Ishikawa (cell line): ENCODE measurements at regions not wholly inside any gene's neighbourhood (a gene's known extent, or its start where the extent isn't known, plus 50 kb on each side); places are given as distances from the start of the nearest gene placed in this dataset.

Source experiments
- CEBPB ChIP-seq: IDR thresholded peaks from 2 replicates; pipeline ENCODE4 v1.6.1; 2012
- CREB1 ChIP-seq: IDR thresholded peaks from 2 replicates; pipeline ENCODE4 v1.6.1; 2012; ENCODE audit warnings: low read depth
- EGR1 ChIP-seq: IDR thresholded peaks from 2 replicates; pipeline ENCODE4 v1.6.1; 2012
- EP300 ChIP-seq: IDR thresholded peaks from 2 replicates; pipeline ENCODE4 v1.6.1; 2012; ENCODE audit warnings: borderline replicate concordance
- FOXM1 ChIP-seq: IDR thresholded peaks from 2 replicates; pipeline ENCODE4 v1.6.1; 2012; ENCODE audit warnings: low read depth, borderline replicate concordance
- NFIC ChIP-seq: IDR thresholded peaks from 2 replicates; pipeline ENCODE4 v1.6.1; 2012
- RAD21 ChIP-seq: IDR thresholded peaks from 2 replicates; pipeline ENCODE4 v1.6.1; 2012; ENCODE audit warnings: low read depth
- TAF1 ChIP-seq: IDR thresholded peaks from 2 replicates; pipeline ENCODE4 v1.6.1; 2012; ENCODE audit warnings: low read depth, mild to moderate bottlenecking
- TCF12 ChIP-seq: IDR thresholded peaks from 2 replicates; pipeline ENCODE4 v1.6.1; 2012; ENCODE audit warnings: low read depth
- TEAD4 ChIP-seq: IDR thresholded peaks from 2 replicates; pipeline ENCODE4 v1.6.1; 2012
- YY1 ChIP-seq: IDR thresholded peaks from 2 replicates; pipeline ENCODE4 v1.6.1; 2012; ENCODE audit warnings: low read depth
- ZBTB7A ChIP-seq: IDR thresholded peaks from 2 replicates; pipeline ENCODE4 v1.6.1; 2012; ENCODE audit warnings: low read depth
- TF ChIP-seq, protein P1 (sequence below): IDR thresholded peaks from 2 replicates; pipeline ENCODE4 v1.6.1; 2012
- TF ChIP-seq, protein P2 (sequence below): IDR thresholded peaks from 2 replicates; pipeline ENCODE4 v1.6.1; 2012; ENCODE audit warnings: low read depth, mild to moderate bottlenecking
- TF ChIP-seq, protein P3 (sequence below): IDR thresholded peaks from 2 replicates; pipeline ENCODE4 v1.6.1; 2012

DNA sequence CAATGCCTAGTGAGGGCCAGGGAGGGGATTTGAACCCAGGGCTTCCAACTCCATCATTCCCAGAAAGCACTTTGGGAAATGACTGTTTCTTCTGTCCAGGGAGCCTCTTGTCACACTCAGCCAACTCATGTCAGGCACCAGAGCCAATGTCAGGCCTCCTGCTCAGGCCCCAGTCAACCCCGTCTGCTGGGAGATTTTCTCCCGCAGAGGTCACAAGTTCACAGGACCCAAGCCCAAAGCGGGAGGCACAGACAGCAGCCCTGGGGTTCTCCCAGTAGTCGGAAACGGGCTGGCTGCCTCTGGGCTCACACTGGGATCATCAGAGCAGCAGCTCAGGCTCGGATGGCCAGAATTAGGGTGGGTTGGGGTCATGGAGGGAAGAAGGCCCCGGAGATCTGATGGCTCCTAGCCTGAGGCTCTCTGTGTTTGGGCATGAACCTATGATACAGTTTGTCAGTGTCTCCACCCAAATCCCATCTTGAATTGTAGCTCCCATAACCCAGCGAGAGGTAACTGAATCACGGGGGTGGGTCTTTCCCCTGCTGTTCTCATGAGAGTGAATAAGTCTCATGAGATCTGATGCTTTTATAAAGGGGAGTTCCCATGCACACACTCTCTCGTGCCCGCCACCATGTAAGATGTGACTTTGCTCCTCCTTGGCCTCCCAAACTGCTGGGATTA lies 255.5 kb downstream of the PARN start:
- TF ChIP-seq TEAD4 (no peak), NFIC (no peak), CREB1 (no peak), EP300 (no peak), YY1 (no peak), RAD21 (no peak)
- TF ChIP-seq, protein P1, sequence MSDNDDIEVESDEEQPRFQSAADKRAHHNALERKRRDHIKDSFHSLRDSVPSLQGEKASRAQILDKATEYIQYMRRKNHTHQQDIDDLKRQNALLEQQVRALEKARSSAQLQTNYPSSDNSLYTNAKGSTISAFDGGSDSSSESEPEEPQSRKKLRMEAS, result no peak
- TF ChIP-seq, protein P2, sequence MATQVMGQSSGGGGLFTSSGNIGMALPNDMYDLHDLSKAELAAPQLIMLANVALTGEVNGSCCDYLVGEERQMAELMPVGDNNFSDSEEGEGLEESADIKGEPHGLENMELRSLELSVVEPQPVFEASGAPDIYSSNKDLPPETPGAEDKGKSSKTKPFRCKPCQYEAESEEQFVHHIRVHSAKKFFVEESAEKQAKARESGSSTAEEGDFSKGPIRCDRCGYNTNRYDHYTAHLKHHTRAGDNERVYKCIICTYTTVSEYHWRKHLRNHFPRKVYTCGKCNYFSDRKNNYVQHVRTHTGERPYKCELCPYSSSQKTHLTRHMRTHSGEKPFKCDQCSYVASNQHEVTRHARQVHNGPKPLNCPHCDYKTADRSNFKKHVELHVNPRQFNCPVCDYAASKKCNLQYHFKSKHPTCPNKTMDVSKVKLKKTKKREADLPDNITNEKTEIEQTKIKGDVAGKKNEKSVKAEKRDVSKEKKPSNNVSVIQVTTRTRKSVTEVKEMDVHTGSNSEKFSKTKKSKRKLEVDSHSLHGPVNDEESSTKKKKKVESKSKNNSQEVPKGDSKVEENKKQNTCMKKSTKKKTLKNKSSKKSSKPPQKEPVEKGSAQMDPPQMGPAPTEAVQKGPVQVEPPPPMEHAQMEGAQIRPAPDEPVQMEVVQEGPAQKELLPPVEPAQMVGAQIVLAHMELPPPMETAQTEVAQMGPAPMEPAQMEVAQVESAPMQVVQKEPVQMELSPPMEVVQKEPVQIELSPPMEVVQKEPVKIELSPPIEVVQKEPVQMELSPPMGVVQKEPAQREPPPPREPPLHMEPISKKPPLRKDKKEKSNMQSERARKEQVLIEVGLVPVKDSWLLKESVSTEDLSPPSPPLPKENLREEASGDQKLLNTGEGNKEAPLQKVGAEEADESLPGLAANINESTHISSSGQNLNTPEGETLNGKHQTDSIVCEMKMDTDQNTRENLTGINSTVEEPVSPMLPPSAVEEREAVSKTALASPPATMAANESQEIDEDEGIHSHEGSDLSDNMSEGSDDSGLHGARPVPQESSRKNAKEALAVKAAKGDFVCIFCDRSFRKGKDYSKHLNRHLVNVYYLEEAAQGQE, result no peak

DNA sequence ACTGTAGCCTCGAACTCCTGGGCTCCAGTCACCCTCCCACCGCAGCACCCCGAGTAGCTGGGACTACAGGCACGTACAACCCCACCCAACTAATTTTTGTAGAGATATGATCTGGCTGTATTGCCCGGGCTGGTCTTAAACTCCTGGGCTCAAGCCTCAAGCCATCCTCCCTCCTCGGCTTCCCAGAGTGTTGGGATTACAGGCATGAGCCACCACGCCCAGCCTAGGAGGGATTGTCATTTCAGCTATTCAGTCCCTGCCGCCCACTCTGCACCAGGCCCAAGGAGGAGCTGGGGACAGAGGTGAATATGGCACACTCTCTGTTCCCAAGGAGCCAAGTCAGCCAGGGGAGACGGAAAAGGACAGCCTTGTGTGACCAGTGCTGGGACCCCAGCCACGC lies 256.2 kb downstream of the PARN start:
- TF ChIP-seq ZBTB7A (no peak), CREB1 (no peak), TCF12 (no peak), TEAD4 (no peak), TAF1 (no peak), CEBPB (no peak), NFIC (no peak), EP300 (no peak), EGR1 (no peak; the same call in 1 of the 2 replicates), RAD21 (no peak), FOXM1 (no peak)
- TF ChIP-seq, protein P2, result no peak

DNA sequence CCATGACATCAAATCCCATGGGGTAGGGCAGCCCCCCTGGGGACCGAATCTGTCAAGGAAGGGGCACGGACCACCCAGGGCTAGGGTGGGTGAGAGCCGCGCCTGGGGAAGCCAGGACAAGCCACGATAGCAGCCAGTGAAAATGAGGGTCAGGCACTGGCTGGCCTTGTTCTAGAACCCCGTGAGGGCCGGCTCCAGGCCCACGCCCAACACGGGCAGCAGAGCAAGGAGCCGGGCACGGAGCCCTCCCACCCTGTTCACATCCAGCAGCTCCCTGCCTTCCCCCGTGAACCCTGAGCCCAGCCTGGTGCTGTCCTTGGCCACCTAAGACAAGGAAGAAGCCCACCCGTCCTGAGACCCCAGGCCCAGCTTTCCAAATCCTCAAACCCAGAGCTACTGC lies 256.7 kb downstream of the PARN start:
- TF ChIP-seq FOXM1 (no peak), EGR1 (no peak), YY1 (no peak), TAF1 (no peak), NFIC (no peak), CEBPB (no peak), TCF12 (no peak), CREB1 (no peak), RAD21 (no peak), TEAD4 (no peak), EP300 (no peak), ZBTB7A (no peak)
- TF ChIP-seq, protein P3, sequence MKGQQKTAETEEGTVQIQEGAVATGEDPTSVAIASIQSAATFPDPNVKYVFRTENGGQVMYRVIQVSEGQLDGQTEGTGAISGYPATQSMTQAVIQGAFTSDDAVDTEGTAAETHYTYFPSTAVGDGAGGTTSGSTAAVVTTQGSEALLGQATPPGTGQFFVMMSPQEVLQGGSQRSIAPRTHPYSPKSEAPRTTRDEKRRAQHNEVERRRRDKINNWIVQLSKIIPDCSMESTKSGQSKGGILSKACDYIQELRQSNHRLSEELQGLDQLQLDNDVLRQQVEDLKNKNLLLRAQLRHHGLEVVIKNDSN, result no peak
- TF ChIP-seq, protein P1, result no peak
- TF ChIP-seq, protein P2, result no peak

DNA sequence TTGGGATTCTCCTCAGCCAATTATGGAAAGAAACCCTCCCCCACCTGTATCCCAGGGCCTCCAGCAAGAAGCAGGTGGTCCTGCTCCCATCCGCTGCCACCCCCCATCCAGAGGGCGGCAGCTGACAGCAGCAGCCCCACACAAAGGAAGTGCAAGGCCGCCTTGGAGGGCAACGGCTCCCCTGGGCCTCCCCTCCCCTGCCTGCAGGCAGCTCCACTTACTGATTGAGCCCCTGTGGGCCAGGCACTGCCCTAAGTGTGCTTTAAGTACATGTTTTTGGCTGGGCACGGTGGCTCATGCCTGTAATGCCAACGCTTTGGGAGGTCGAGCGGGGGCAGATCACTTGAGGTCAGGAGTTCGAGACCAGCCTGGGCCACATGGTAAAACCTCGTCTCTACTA lies 257.6 kb downstream of the PARN start:
- no peak for TF ChIP-seq CREB1
- TF ChIP-seq, protein P2, result no peak
- TF ChIP-seq TEAD4, result no peak
- no peak for TF ChIP-seq YY1
- no peak for TF ChIP-seq RAD21
- TF ChIP-seq EGR1, result no peak
- TF ChIP-seq FOXM1, result no peak
- no peak for TF ChIP-seq CEBPB
- TF ChIP-seq ZBTB7A, result no peak
- no peak for TF ChIP-seq EP300
- no peak for TF ChIP-seq TAF1
- no peak for TF ChIP-seq TCF12
- TF ChIP-seq, protein P1, result no peak
- TF ChIP-seq, protein P3, result no peak
- no peak for TF ChIP-seq NFIC
